ENCODE measurements at regions not wholly inside any gene's neighbourhood (a gene's known extent, or its start where the extent isn't known, plus 50 kb on each side); places are given as distances from the start of the nearest gene placed in this dataset.

GRCh38 chr4:96756584-96756983 is 916.7 kb downstream of the PDHA2 start:
- TF ChIP-seq, protein P1, sequence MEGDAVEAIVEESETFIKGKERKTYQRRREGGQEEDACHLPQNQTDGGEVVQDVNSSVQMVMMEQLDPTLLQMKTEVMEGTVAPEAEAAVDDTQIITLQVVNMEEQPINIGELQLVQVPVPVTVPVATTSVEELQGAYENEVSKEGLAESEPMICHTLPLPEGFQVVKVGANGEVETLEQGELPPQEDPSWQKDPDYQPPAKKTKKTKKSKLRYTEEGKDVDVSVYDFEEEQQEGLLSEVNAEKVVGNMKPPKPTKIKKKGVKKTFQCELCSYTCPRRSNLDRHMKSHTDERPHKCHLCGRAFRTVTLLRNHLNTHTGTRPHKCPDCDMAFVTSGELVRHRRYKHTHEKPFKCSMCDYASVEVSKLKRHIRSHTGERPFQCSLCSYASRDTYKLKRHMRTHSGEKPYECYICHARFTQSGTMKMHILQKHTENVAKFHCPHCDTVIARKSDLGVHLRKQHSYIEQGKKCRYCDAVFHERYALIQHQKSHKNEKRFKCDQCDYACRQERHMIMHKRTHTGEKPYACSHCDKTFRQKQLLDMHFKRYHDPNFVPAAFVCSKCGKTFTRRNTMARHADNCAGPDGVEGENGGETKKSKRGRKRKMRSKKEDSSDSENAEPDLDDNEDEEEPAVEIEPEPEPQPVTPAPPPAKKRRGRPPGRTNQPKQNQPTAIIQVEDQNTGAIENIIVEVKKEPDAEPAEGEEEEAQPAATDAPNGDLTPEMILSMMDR (conservative IDR thresholded peaks at IDR 0.05; ENCODE audit: low read depth, low read length): no peak
- TF ChIP-seq RCOR1 (IDR thresholded peaks at IDR 0.05; ENCODE audit: insufficient replicate concordance, low read length): no peak
- TF ChIP-seq POLR2A (IDR thresholded peaks at IDR 0.05; ENCODE audit: low read depth, low read length): no peak
- TF ChIP-seq FOS (IDR thresholded peaks at IDR 0.05; ENCODE audit: low read depth, low read length): no peak
- TF ChIP-seq RFX5 (IDR thresholded peaks at IDR 0.05; ENCODE audit: low read depth, low read length): no peak
- no peak for TF ChIP-seq MAZ (IDR thresholded peaks at IDR 0.05; ENCODE audit: borderline replicate concordance, low read depth, low read length)
- no peak for TF ChIP-seq CEBPB (IDR thresholded peaks at IDR 0.05; ENCODE audit: low read depth, low read length)
- TF ChIP-seq BHLHE40 (IDR thresholded peaks at IDR 0.05; ENCODE audit: low read depth, low read length): no peak
- TF ChIP-seq, protein P2, sequence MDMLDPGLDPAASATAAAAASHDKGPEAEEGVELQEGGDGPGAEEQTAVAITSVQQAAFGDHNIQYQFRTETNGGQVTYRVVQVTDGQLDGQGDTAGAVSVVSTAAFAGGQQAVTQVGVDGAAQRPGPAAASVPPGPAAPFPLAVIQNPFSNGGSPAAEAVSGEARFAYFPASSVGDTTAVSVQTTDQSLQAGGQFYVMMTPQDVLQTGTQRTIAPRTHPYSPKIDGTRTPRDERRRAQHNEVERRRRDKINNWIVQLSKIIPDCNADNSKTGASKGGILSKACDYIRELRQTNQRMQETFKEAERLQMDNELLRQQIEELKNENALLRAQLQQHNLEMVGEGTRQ (IDR thresholded peaks at IDR 0.05; ENCODE audit: low read depth, low read length): no peak
- TF ChIP-seq MXI1 (IDR thresholded peaks at IDR 0.05; ENCODE audit: borderline replicate concordance, low read depth, low read length): no peak
- no peak for TF ChIP-seq RAD21 (IDR thresholded peaks at IDR 0.05; ENCODE audit: low read length)
